SK-N-SH (cell line): ENCODE measurements at regions not wholly inside any gene's neighbourhood (a gene's known extent, or its start where the extent isn't known, plus 50 kb on each side); places are given as distances from the start of the nearest gene placed in this dataset.

Experiments used
- CTCF ChIP-seq: fragments of 200-600 bp; sonication (generic); IDR thresholded peaks from 2 replicates; pipeline ENCODE4 v1.6.1; 2017; ENCODE audit warnings: antibody characterized with exemption, mild to moderate bottlenecking, moderate library complexity
- EP300 ChIP-seq, 2 experiments: IDR thresholded peaks; 2 replicates each; pipeline versions ENCODE4 v1.4.0 to v1.6.1; 2012; ENCODE audit warnings: borderline replicate concordance in 1 of 2, low read depth in 1 of 2, low read length in 1 of 2
- EZH2phosphoT487 ChIP-seq: fragments of 200-600 bp; sonication (generic); IDR thresholded peaks from 2 replicates; pipeline ENCODE4 v1.6.1; 2017; ENCODE audit warnings: low read depth, mixed run types, mild to moderate bottlenecking, antibody characterized with exemption, moderate library complexity, borderline replicate concordance
- FOXJ3 ChIP-seq: sonication (generic); formaldehyde crosslinking; IDR thresholded peaks from 2 replicates; pipeline ENCODE4 v1.5.1; 2020; ENCODE audit warnings: mild to moderate bottlenecking, missing genetic modification reagents
- GATA2 ChIP-seq: sonication (generic); formaldehyde crosslinking; IDR thresholded peaks from 2 replicates; pipeline ENCODE4 v1.5.0; 2020; ENCODE audit warnings: mild to moderate bottlenecking, missing genetic modification reagents
- NFIC ChIP-seq: IDR thresholded peaks from 2 replicates; pipeline ENCODE4 v1.4.0; 2012; ENCODE audit warnings: borderline replicate concordance
- RAD21 ChIP-seq: IDR thresholded peaks from 2 replicates; pipeline ENCODE4 v1.6.1; 2012; ENCODE audit warnings: mild to moderate bottlenecking, low read length
- TAF1 ChIP-seq: IDR thresholded peaks from 2 replicates; pipeline ENCODE4 v1.6.1; 2012; ENCODE audit warnings: low read depth, mild to moderate bottlenecking, low read length, moderate library complexity, borderline replicate concordance
- YY1 ChIP-seq: IDR thresholded peaks from 2 replicates; pipeline ENCODE4 v1.4.0; 2012; ENCODE audit warnings: low read depth, mild to moderate bottlenecking

- TF ChIP-seq RAD21 (0 out of 2 replicates have a peak, but pooled peaks have one; percentile 4), NFIC (no peak), YY1 (no peak), GATA2 (peak; percentile 74), CTCF (no peak), FOXJ3 (CRISPR knock-in tag) (no peak), TAF1 (no peak), EZH2phosphoT487 (no peak), EP300 (IDR thresholded peaks at IDR 0.05; ENCODE audit: borderline replicate concordance in 1 of 2, low read depth in 1 of 2, low read length in 1 of 2) (peak in 1 of 2 experiments; percentile 57; a peak in 1 of 4 replicates)
Observed at GRCh38 chr2:122363885-122364284, 608.4 kb downstream of the TSN start.
